Stimulated activated CD8-positive, alpha-beta memory T cell treated with anti-CD3 and anti-CD28 coated beads, Interleukin-15, amount 100 ng/mL, for 24 hours (primary cell): ENCODE measurements at regions not wholly inside any gene's neighbourhood (a gene's known extent, or its start where the extent isn't known, plus 50 kb on each side); places are given as distances from the start of the nearest gene placed in this dataset.
"Not testable (repeated sequence)": the region's sequence is repeated elsewhere in the genome, so short reads cannot be mapped to it uniquely, and the experiment has no call there.

Source experiments
- DNase-seq: peaks from one replicate; pipeline ENCODE4 v3.0.0-alpha.2; 2020; ENCODE audit warnings: low read depth

DNA sequence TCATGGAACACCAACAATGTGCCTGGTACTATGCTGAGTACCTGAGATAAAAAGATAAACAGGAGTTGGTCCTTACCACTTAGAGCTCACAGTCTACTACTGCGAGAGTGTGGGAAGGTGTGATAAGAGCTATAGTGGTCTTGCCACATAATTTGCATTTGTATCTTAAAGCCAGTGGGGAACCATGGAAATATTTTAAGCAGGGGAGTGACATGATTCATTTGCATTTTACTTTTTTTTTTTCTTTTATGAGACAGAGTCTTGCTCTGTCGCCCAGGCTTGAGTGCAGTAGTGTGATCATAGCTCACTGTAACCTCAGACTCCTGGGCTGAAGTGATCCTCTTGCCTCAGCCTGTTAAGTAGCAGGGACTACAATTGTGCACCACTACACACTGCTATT is 54.2 kb upstream of the FAM72C start:
- not testable (repeated sequence) for DNase-seq

DNA sequence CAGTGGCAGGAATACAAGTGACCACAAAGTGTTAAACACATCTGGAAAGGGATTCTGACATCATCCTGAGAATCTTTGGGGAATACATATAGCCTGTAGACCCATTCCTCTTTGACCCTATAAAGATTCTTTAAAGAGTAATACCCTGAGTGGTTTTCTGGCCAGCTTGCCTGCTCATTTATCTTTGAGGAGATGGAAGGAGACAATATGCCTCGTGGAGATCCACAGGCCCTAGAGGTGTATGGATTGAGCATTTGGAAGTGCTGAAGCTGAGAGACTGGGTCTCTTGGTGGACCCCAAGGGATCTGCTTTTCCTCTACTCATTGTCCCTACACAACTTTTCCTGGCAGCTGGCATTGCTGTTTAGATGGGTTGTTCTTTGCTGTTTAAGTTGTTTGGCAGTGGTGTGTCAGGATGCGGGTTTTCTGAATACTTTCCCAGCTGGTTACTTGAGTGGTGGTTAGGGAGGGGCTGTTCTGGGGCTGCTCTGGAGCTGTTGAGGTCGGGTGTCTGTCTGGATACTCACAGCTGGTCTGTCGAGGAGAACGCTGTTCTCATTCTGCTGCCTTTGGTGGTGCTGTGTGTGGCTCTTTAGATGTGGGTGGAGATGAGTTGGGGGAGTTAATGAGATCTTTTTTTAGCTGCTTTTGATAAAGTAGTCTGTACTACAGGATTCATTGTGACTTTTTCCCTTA is 50.1 kb upstream of the FAM72C start:
- DNase-seq, result not testable (repeated sequence)
